IMR-90 (cell line): ENCODE measurements at regions not wholly inside any gene's neighbourhood (a gene's known extent, or its start where the extent isn't known, plus 50 kb on each side); places are given as distances from the start of the nearest gene placed in this dataset.

Experiments
- ATAC-seq: fragments of 200-7000 bp; cut with Tn5 transposase; 2 replicates; pipeline ENCODE4 v1.9.1; 2020; ENCODE audit warnings: low read depth, mild to moderate bottlenecking, moderate library complexity
- BruUV-seq: library from RNA; stranded (reverse); fragments of 400-500 nt; replicated peaks from 2 replicates; lab custom pipeline; 2021; lab: Mats Ljungman, UMichigan
- CTCF ChIA-PET: fragments of 300-600 bp; formaldehyde crosslinking; extraction: SDS; loops from one replicate; lab custom pipeline; 2021; ENCODE audit warnings: antibody characterized with exemption; lab: Yijun Ruan, JAX
- POLR2A ChIA-PET: fragments of 300-600 bp; sonication (Branson Sonifier 250); formaldehyde crosslinking; loops from one replicate; lab custom pipeline; 2022; ENCODE audit warnings: antibody characterized with exemption; ENCODE audit not compliant: unreplicated experiment; lab: Charles Lee
- DNase-seq: peaks from one replicate; pipeline ENCODE4 v3.0.0; 2013
- H2AFZ ChIP-seq: replicated peaks from 2 replicates; pipeline ENCODE3; 2013; ENCODE audit warnings: low read length, mild to moderate bottlenecking; ENCODE audit not compliant: poor library complexity
- H2AK5ac ChIP-seq: 2 replicates; pipeline ENCODE4 v1.6.1; 2013; ENCODE audit warnings: low read depth, low read length, inconsistent platforms
- H2AK9ac ChIP-seq: replicated peaks from 2 replicates; pipeline ENCODE3; 2013; ENCODE audit warnings: mild to moderate bottlenecking, low read depth, low read length, moderate library complexity; ENCODE audit not compliant: poor library complexity
- H2BK120ac ChIP-seq: 2 replicates; pipeline ENCODE4 v1.6.1; 2013; ENCODE audit warnings: low read depth, low read length, inconsistent platforms
- H2BK15ac ChIP-seq: 3 replicates; pipeline ENCODE4 v1.6.1; 2013; ENCODE audit warnings: low read depth, low read length, inconsistent platforms
- H2BK20ac ChIP-seq: 2 replicates; pipeline ENCODE4 v1.6.1; 2013; ENCODE audit warnings: low read depth, mild to moderate bottlenecking, inconsistent platforms, low read length, moderate library complexity
- H2BK5ac ChIP-seq: 2 replicates; pipeline ENCODE4 v1.6.1; 2013; ENCODE audit warnings: mild to moderate bottlenecking, low read depth, low read length, inconsistent platforms; ENCODE audit not compliant: poor library complexity, severe bottlenecking
- H3K14ac ChIP-seq: replicated peaks from 2 replicates; pipeline ENCODE4 v1.6.1; 2013; ENCODE audit warnings: low read depth, low read length, inconsistent platforms
- H3K18ac ChIP-seq: 2 replicates; pipeline ENCODE4 v1.6.1; 2013; ENCODE audit warnings: low read depth, low read length, control low read depth
- H3K23ac ChIP-seq: 2 replicates; pipeline ENCODE4 v1.6.1; 2013; ENCODE audit warnings: low read depth, low read length, inconsistent platforms
- H3K27ac ChIP-seq: 2 replicates; pipeline ENCODE4 v1.5.1; 2013; ENCODE audit warnings: mild to moderate bottlenecking, control low read depth, low read length; ENCODE audit not compliant: insufficient read depth
- H3K27me3 ChIP-seq: 2 replicates; pipeline ENCODE4 v1.6.1; 2013; ENCODE audit warnings: low read length; ENCODE audit not compliant: control insufficient read depth, insufficient read depth
- H3K36me3 ChIP-seq: 2 replicates; pipeline ENCODE4 v1.6.1; 2013; ENCODE audit warnings: low read length, mixed read lengths; ENCODE audit not compliant: control insufficient read depth, insufficient read depth
- H3K4ac ChIP-seq: 2 replicates; pipeline ENCODE4 v1.6.1; 2013; ENCODE audit warnings: low read depth, low read length, inconsistent platforms
- H3K4me1 ChIP-seq: 2 replicates; pipeline ENCODE4 v1.6.1; 2013; ENCODE audit warnings: low read length, mixed read lengths; ENCODE audit not compliant: control insufficient read depth, insufficient read depth
- H3K4me2 ChIP-seq: 2 replicates; pipeline ENCODE4 v1.6.1; 2013; ENCODE audit warnings: low read depth, mild to moderate bottlenecking, control low read depth, low read length, moderate library complexity
- H3K4me3 ChIP-seq: 2 replicates; pipeline ENCODE4 v1.5.1; 2013; ENCODE audit warnings: low read depth, mild to moderate bottlenecking, control low read depth, low read length, moderate library complexity; ENCODE audit not compliant: insufficient read depth
- H3K56ac ChIP-seq: 2 replicates; pipeline ENCODE4 v1.6.1; 2013; ENCODE audit warnings: low read length, inconsistent platforms; ENCODE audit not compliant: insufficient read depth; ENCODE audit errors: extremely low read depth
- H3K79me1 ChIP-seq, 2 experiments: 2 replicates each; pipeline ENCODE4 v1.6.1; 2013; ENCODE audit warnings: low read length in 2 of 2, inconsistent platforms in 1 of 2, low read depth in 1 of 2
- H3K9ac ChIP-seq: 2 replicates; pipeline ENCODE4 v1.6.1; 2013; ENCODE audit warnings: low read depth, low read length, control low read depth
- H3K9me1 ChIP-seq: 2 replicates; pipeline ENCODE4 v1.6.1; 2013; ENCODE audit warnings: low read length, inconsistent platforms; ENCODE audit not compliant: insufficient read depth
- H3K9me3 ChIP-seq: 2 replicates; pipeline ENCODE4 v1.6.1; 2013; ENCODE audit warnings: low read length; ENCODE audit not compliant: control insufficient read depth, insufficient read depth
- H4K20me1 ChIP-seq: 2 replicates; pipeline ENCODE4 v1.6.1; 2013; ENCODE audit warnings: low read length, inconsistent platforms; ENCODE audit not compliant: insufficient read depth
- H4K5ac ChIP-seq: 2 replicates; pipeline ENCODE4 v1.6.1; 2013; ENCODE audit warnings: mild to moderate bottlenecking, low read depth, low read length, control low read depth
- H4K8ac ChIP-seq, 2 experiments: 2 replicates each; pipeline ENCODE4 v1.6.1; 2013; ENCODE audit warnings: low read depth in 2 of 2, low read length in 2 of 2, control low read depth in 1 of 2, inconsistent platforms in 1 of 2
- H4K91ac ChIP-seq: 2 replicates; pipeline ENCODE4 v1.6.1; 2013; ENCODE audit warnings: low read depth, low read length, inconsistent platforms; ENCODE audit not compliant: insufficient read depth
- BHLHE40 ChIP-seq: fragments of 150-350 bp; IDR thresholded peaks from 2 replicates; pipeline ENCODE4 v1.6.1; 2016; ENCODE audit warnings: mild to moderate bottlenecking, low read depth, low read length
- CEBPB ChIP-seq: IDR thresholded peaks from 2 replicates; pipeline ENCODE4 v1.6.1; 2012; ENCODE audit warnings: low read depth, low read length, improper control_type of control experiment
- CHD1 ChIP-seq: IDR thresholded peaks from 2 replicates; pipeline ENCODE4 v1.6.1; 2012; ENCODE audit warnings: low read depth, low read length, improper control_type of control experiment
- MAZ ChIP-seq: IDR thresholded peaks from 2 replicates; pipeline ENCODE4 v1.6.1; 2012; ENCODE audit warnings: low read depth, mild to moderate bottlenecking, low read length, improper control_type of control experiment, moderate library complexity, borderline replicate concordance
- MXI1 ChIP-seq: IDR thresholded peaks from 2 replicates; pipeline ENCODE4 v1.6.1; 2012; ENCODE audit warnings: low read depth, mild to moderate bottlenecking, low read length, moderate library complexity, borderline replicate concordance
- POLR2A ChIP-seq: IDR thresholded peaks from 2 replicates; pipeline ENCODE4 v1.6.1; 2012; ENCODE audit warnings: mild to moderate bottlenecking, low read depth, low read length
- RAD21 ChIP-seq: IDR thresholded peaks from 2 replicates; pipeline ENCODE4 v1.6.1; 2012; ENCODE audit warnings: low read length, improper control_type of control experiment
- RCOR1 ChIP-seq: IDR thresholded peaks from 2 replicates; pipeline ENCODE4 v1.6.1; 2012; ENCODE audit warnings: mild to moderate bottlenecking, low read length, improper control_type of control experiment; ENCODE audit not compliant: insufficient replicate concordance
- SMC3 ChIP-seq: fragments of 150-350 bp; IDR thresholded peaks from 2 replicates; pipeline ENCODE4 v1.6.1; 2016; ENCODE audit warnings: low read depth, mild to moderate bottlenecking, antibody characterized with exemption, low read length, moderate library complexity
- WGBS, 2 experiments: methylation state at CpG; one replicate each; pipeline versions ENCODE4 v1.1.5 to v1.1.7; 2013; ENCODE audit warnings: missing lambda C conversion rate in 2 of 2; ENCODE audit not compliant: insufficient read length in 1 of 2; ENCODE audit errors: extremely low coverage in 2 of 2; 5-methylcytosine and 5-hydroxymethylcytosine counted together
- dilution Hi-C: fragments of 300-500 bp; cut with HindIII; formaldehyde crosslinking; loops from one replicate; pipeline ENCODE4 v1.14.3; 2018; ENCODE audit warnings: low sequenced_read_pairs; ENCODE audit not compliant: unreplicated experiment
- in situ Hi-C: fragments of 300-500 bp; cut with MboI; formaldehyde crosslinking; loops from 3 replicates; pipeline ENCODE4 v1.14.3; 2019; ENCODE audit warnings: low sequenced_read_pairs, inconsistent platforms, mixed read lengths
- intact Hi-C: fragments of 100-400 bp; cut with micrococcal nuclease; formaldehyde crosslinking; loops from 2 replicates; pipeline ENCODE4 v1.10.0; 2022
- TF ChIP-seq, protein P1 (sequence below): fragments of 150-350 bp; IDR thresholded peaks from 2 replicates; pipeline ENCODE4 v1.6.1; 2017; ENCODE audit warnings: mild to moderate bottlenecking, antibody characterized with exemption, low read length, low read depth
- TF ChIP-seq, protein P2 (sequence below): fragments of 150-350 bp; IDR thresholded peaks from 2 replicates; pipeline ENCODE4 v1.6.1; 2016; ENCODE audit warnings: low read depth, mild to moderate bottlenecking, low read length, moderate library complexity, borderline replicate concordance
- TF ChIP-seq, protein P3 (sequence below): conservative IDR thresholded peaks from 2 replicates; pipeline ENCODE4 v1.5.1; 2012; ENCODE audit warnings: mild to moderate bottlenecking, low read depth, low read length, improper control_type of control experiment

DNA sequence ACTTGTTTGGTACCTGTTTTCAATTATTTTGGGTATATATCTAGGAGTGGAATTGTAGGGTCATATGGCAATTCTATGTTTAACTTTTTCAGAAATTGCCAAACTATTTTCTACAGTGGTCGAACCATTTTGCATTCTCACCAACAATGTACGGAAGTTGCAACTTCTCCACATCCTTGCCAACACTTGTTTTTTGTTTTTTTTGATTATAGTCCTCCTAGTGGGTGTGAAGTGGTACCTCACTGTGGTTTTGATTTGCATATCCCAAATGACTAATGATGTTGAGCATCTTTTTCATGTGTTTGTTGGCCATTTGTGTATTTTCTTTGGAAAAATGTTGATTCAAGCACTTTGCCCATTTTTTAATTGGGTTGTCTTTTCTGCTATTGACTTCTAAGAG is 122.1 kb downstream of the RPS24 start:
- ATAC-seq (no peak), DNase-seq (no peak)
- Histone ChIP-seq H3K56ac (no peak overlapping the region), H2BK5ac (no peak overlapping the region), H4K8ac (no peak overlapping the region), H3K36me3 (no peaks in the 10 kb centered on the region), H3K4me1 (no peaks in the 10 kb centered on the region), H2BK20ac (no peak overlapping the region), H3K27me3 (peaks cover 24% of the 10 kb centered on the region), H4K91ac (no peak overlapping the region), H3K4me3 (no peak overlapping the region), H4K20me1 (no peaks in the 10 kb centered on the region), H3K27ac (no peak overlapping the region), H3K4ac (no peak overlapping the region), H2BK120ac (no peak overlapping the region), H3K14ac (no peak overlapping the region), H2BK15ac (no peak overlapping the region), H3K79me1 (no peaks in the 10 kb centered on the region), H3K4me2 (no peak overlapping the region), H4K5ac (no peak overlapping the region), H3K9me1 (no peaks in the 10 kb centered on the region), H2AK5ac (no peak overlapping the region), H2AFZ (no peak overlapping the region), H3K18ac (no peak overlapping the region), H3K9ac (no peak overlapping the region), H3K9me3 (no peaks in the 10 kb centered on the region; the same call in 1 of the 2 replicates), H3K23ac (no peak overlapping the region), H2AK9ac (no peak overlapping the region)
- ChIA-PET POLR2A (no interaction called here), CTCF (no interaction called here)
- intact Hi-C loops (no loop called here), dilution Hi-C loops (no loop called here), in situ Hi-C loops (no loop called here)
- TF ChIP-seq, protein P1, sequence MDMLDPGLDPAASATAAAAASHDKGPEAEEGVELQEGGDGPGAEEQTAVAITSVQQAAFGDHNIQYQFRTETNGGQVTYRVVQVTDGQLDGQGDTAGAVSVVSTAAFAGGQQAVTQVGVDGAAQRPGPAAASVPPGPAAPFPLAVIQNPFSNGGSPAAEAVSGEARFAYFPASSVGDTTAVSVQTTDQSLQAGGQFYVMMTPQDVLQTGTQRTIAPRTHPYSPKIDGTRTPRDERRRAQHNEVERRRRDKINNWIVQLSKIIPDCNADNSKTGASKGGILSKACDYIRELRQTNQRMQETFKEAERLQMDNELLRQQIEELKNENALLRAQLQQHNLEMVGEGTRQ = no peak
- no peak for TF ChIP-seq MAZ
- no peak for TF ChIP-seq SMC3
- TF ChIP-seq, protein P2, sequence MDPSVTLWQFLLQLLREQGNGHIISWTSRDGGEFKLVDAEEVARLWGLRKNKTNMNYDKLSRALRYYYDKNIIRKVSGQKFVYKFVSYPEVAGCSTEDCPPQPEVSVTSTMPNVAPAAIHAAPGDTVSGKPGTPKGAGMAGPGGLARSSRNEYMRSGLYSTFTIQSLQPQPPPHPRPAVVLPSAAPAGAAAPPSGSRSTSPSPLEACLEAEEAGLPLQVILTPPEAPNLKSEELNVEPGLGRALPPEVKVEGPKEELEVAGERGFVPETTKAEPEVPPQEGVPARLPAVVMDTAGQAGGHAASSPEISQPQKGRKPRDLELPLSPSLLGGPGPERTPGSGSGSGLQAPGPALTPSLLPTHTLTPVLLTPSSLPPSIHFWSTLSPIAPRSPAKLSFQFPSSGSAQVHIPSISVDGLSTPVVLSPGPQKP = no peak
- no peak for TF ChIP-seq RAD21
- TF ChIP-seq MXI1 = no peak
- TF ChIP-seq, protein P3, sequence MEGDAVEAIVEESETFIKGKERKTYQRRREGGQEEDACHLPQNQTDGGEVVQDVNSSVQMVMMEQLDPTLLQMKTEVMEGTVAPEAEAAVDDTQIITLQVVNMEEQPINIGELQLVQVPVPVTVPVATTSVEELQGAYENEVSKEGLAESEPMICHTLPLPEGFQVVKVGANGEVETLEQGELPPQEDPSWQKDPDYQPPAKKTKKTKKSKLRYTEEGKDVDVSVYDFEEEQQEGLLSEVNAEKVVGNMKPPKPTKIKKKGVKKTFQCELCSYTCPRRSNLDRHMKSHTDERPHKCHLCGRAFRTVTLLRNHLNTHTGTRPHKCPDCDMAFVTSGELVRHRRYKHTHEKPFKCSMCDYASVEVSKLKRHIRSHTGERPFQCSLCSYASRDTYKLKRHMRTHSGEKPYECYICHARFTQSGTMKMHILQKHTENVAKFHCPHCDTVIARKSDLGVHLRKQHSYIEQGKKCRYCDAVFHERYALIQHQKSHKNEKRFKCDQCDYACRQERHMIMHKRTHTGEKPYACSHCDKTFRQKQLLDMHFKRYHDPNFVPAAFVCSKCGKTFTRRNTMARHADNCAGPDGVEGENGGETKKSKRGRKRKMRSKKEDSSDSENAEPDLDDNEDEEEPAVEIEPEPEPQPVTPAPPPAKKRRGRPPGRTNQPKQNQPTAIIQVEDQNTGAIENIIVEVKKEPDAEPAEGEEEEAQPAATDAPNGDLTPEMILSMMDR = no peak
- no peak for TF ChIP-seq BHLHE40
- no peak for TF ChIP-seq RCOR1
- no peak for TF ChIP-seq POLR2A
- no peak for TF ChIP-seq CEBPB
- TF ChIP-seq CHD1 = no peak
- BruUV-seq = no TSS peak
- WGBS, 2 experiments = no CpG with 5 or more reads among the region's 2 CpGs
